MCF 10A (cell line): ENCODE measurements at regions not wholly inside any gene's neighbourhood (a gene's known extent, or its start where the extent isn't known, plus 50 kb on each side); places are given as distances from the start of the nearest gene placed in this dataset.

ENCODE experiments used
- BruUV-seq: library from RNA; stranded (reverse); fragments of 400-500 nt; replicated peaks from 2 replicates; lab custom pipeline; 2021; lab: Mats Ljungman, UMichigan
- CTCF ChIA-PET: fragments of 300-600 bp; sonication (Branson Sonifier 250); formaldehyde crosslinking; extraction: SDS; loops from one replicate; lab custom pipeline; 2021; ENCODE audit warnings: antibody characterized with exemption, inconsistent platforms; lab: Yijun Ruan, JAX
- POLR2A ChIA-PET: fragments of 300-600, 350-650 bp; sonication (Branson Sonifier 250); formaldehyde crosslinking; extraction: SDS; loops from one replicate; lab custom pipeline; 2020; ENCODE audit warnings: antibody characterized with exemption, inconsistent platforms; lab: Yijun Ruan, JAX
- DNase-seq: peaks from one replicate; pipeline ENCODE4 v3.0.0-alpha.2; 2018; ENCODE audit not compliant: unreplicated experiment
- H3K27ac Mint-ChIP-seq: one replicate; pipeline ENCODE4 v1.8.0; 2022; ENCODE audit warnings: mild to moderate bottlenecking, low read depth, mixed read lengths; ENCODE audit not compliant: unreplicated experiment
- H3K27me3 Mint-ChIP-seq: one replicate; pipeline ENCODE4 v1.8.0; 2022; ENCODE audit warnings: mixed read lengths; ENCODE audit not compliant: insufficient read depth, unreplicated experiment
- H3K36me3 Mint-ChIP-seq: one replicate; pipeline ENCODE4 v1.8.0; 2022; ENCODE audit warnings: mild to moderate bottlenecking, moderate library complexity, mixed read lengths; ENCODE audit not compliant: insufficient read depth, unreplicated experiment
- H3K4me1 Mint-ChIP-seq: one replicate; pipeline ENCODE4 v1.8.0; 2022; ENCODE audit warnings: mixed read lengths; ENCODE audit not compliant: insufficient read depth, unreplicated experiment
- H3K4me3 Mint-ChIP-seq: one replicate; pipeline ENCODE4 v1.8.0; 2022; ENCODE audit warnings: mild to moderate bottlenecking, moderate library complexity, mixed read lengths; ENCODE audit not compliant: unreplicated experiment
- H3K9me3 Mint-ChIP-seq: one replicate; pipeline ENCODE4 v1.8.0; 2022; ENCODE audit warnings: mixed read lengths; ENCODE audit not compliant: unreplicated experiment
- CTCF ChIP-seq: fragments of 200-600 bp; IDR thresholded peaks from one replicate; pipeline ENCODE4 v1.8.0; 2022; ENCODE audit warnings: antibody characterized with exemption, mild to moderate bottlenecking; ENCODE audit not compliant: unreplicated experiment
- intact Hi-C: fragments of 100-400 bp; cut with micrococcal nuclease; formaldehyde crosslinking; loops from 2 replicates; pipeline ENCODE4 v1.14.1; 2022

GRCh38 chr4:126794363-126794762 is 838.4 kb upstream of the INTU start:
- DNase-seq, result peak; percentile 26
- H3K4me1 Mint-ChIP-seq, result no peaks in the 10 kb centered on the region
- no peaks in the 10 kb centered on the region for H3K9me3 Mint-ChIP-seq
- ChIA-PET POLR2A (interaction anchor here (0.7 to 1.1 kb wide), 2 partner anchors 11 to 47 kb away, joined by 3 to 4 read pairs; no protein-coding TSS in a partner anchor), CTCF (interaction anchor here (0.6 kb wide), 1 partner anchor 37 kb away, joined by 3 read pairs; no protein-coding TSS in a partner anchor)
- no TSS peak for BruUV-seq
- H3K36me3 Mint-ChIP-seq, result no peaks in the 10 kb centered on the region
- H3K27ac Mint-ChIP-seq, result no peak overlapping the region
- intact Hi-C loops, result no loop called here
- no peak for TF ChIP-seq CTCF
- no peak overlapping the region for H3K4me3 Mint-ChIP-seq
- H3K27me3 Mint-ChIP-seq, result no peaks in the 10 kb centered on the region

GRCh38 chr4:126798214-126798613 is 834.5 kb upstream of the INTU start:
- POLR2A ChIA-PET, result interaction anchor here (0.5 kb wide), 1 partner anchor 53 kb away, joined by 4 read pairs; no protein-coding TSS in a partner anchor
- H3K4me3 Mint-ChIP-seq, result no peak overlapping the region
- CTCF ChIA-PET, result interaction anchor here (0.5 kb wide), 1 partner anchor 308 kb away, joined by 5 read pairs; no protein-coding TSS in a partner anchor

GRCh38 chr4:126799416-126799815 is 833.3 kb upstream of the INTU start:
- intact Hi-C loops, result no loop called here
- CTCF ChIA-PET, result no interaction called here
- Mint-ChIP-seq H3K36me3 (no peaks in the 10 kb centered on the region), H3K9me3 (no peaks in the 10 kb centered on the region), H3K27ac (no peak overlapping the region), H3K4me3 (no peak overlapping the region), H3K27me3 (no peaks in the 10 kb centered on the region), H3K4me1 (no peaks in the 10 kb centered on the region)
- no peak for TF ChIP-seq CTCF
- no peak for DNase-seq
- POLR2A ChIA-PET, result no interaction called here
- BruUV-seq, result no TSS peak

More at GRCh38 chr4:126798214-126798613, 834.5 kb upstream of the INTU start:
- intact Hi-C loops, result no loop called here
- no peak for TF ChIP-seq CTCF
- Mint-ChIP-seq H3K27ac (no peak overlapping the region), H3K36me3 (no peaks in the 10 kb centered on the region), H3K9me3 (no peaks in the 10 kb centered on the region), H3K4me1 (no peaks in the 10 kb centered on the region), H3K27me3 (no peaks in the 10 kb centered on the region)
- no TSS peak for BruUV-seq
- no peak for DNase-seq

- Mint-ChIP-seq H3K4me1 (no peaks in the 10 kb centered on the region), H3K36me3 (no peaks in the 10 kb centered on the region), H3K9me3 (no peaks in the 10 kb centered on the region), H3K27ac (no peak overlapping the region), H3K4me3 (no peak overlapping the region), H3K27me3 (no peaks in the 10 kb centered on the region)
- TF ChIP-seq CTCF, result no peak
- CTCF ChIA-PET, result interaction anchor here (0.7 kb wide), 1 partner anchor 45 kb away, joined by 3 read pairs; no protein-coding TSS in a partner anchor
- DNase-seq, result no peak
- intact Hi-C loops, result no loop called here
- POLR2A ChIA-PET, result no interaction called here
- no TSS peak for BruUV-seq
Measured at GRCh38 chr4:126799971-126800574, 832.7 kb upstream of the INTU start.
